COLO668 (cell line): ENCODE measurements at regions not wholly inside any gene's neighbourhood (a gene's known extent, or its start where the extent isn't known, plus 50 kb on each side); places are given as distances from the start of the nearest gene placed in this dataset.
"Not testable (repeated sequence)": the region's sequence is repeated elsewhere in the genome, so short reads cannot be mapped to it uniquely, and the experiment has no call there.

Experiments
- DNase-seq: peaks from one replicate; lab custom pipeline; 2025; ENCODE audit not compliant: unreplicated experiment; lab: John Stamatoyannopoulos, UW

- peak; percentile 8 for DNase-seq
Observed at GRCh38 chr10:124217906-124218804, 124.8 kb upstream of the CHST15 start.

- DNase-seq, result no peak
Observed at GRCh38 chr10:124217031-124217430, 123.6 kb upstream of the CHST15 start.

DNA sequence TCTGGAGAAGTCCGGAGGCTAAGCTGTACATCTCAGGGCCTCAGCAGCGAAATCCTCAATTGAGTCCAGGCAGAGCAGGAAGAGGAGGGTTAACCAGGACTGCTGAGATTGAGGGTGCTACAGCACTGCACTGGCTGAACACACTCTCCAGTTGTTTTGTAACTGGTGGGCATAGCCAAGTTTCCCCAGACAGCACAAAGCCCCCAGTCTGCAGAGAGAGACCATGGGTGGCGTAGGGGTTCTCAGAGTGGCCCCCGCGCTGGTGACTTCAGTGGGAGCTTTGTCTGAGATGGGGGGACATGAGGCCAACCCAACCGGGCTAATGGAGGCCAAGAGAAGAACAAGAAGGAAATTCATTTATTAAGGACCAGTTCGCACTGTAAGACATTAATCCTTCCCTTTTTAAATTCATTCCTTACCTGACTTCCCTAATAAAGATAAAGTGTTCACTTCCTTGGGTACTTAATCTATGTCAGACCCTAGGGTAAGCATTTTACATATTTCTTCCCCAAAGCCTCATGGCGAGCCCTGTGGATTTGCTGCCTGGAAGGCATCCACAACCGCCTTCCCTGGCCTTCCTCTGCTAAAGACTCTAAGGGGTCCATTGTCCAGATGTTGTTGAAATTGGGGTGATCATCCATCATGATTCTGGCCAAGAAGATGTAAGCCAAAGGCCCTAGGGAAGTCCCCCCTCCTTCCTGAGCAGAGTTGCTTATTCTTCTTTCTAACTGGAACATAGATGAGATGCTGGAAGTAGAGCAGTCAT is 121.4 kb upstream of the CHST15 start:
- DNase-seq, result no peak

DNA sequence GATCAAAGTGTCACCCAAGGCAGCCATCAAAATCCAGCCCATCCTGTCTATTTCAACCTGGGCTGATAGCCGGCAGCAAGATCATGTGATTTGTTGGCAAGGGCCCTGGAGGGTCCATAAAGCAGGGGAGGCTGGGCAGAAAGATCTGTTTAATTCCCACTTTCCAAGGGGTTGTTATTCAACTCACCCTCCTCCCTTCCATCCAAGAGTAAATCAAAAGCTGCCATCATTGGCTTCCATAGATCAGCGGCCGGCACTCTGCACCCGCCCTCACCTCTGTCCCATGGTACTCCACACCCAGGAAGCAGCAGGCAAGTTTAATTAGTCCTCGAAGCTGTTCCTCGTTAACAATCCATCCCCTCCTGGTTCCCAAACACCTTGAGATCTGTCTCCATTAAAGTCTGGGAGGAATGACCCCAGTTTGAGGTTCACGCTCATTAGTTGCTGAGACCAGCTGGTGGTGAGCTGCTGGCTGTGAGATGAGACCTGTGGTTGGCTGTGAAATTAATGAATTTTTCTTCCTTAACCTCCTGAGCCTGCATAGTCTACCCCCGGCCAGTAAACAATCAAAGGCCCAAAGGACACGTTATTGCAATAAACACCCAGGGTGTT is 120.6 kb upstream of the CHST15 start:
- DNase-seq, result no peak

GRCh38 chr10:124213471-124213870 is 120.1 kb upstream of the CHST15 start:
- no peak for DNase-seq

GRCh38 chr10:124212702-124213101 is 119.3 kb upstream of the CHST15 start:
- no peak for DNase-seq

- DNase-seq, result no peak
Observed at GRCh38 chr10:124211921-124212320, 118.5 kb upstream of the CHST15 start.

GRCh38 chr10:124210263-124210662 is 116.9 kb upstream of the CHST15 start:
- DNase-seq, result no peak

- DNase-seq, result no peak
Observed at GRCh38 chr10:124207391-124207790, 114.0 kb upstream of the CHST15 start.

DNA sequence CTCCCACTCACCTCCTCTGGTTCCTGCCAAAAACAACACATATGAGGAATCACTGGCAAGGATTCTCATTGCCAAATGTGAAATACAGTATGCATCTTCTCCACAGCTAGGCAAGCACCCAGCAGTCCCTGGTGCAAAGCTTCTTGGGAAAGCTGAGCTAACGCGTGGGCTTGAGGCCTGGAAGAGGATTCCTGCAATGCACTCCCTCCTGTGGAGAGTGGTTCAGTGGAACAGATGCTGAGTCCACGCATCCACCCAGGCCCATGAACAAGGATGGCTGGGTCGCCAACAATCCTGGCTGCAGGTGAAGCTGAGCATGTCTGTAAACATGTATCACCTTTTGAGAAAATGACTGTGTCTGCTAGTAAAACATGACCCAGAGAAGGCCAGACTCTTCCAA is 113.2 kb upstream of the CHST15 start:
- DNase-seq, result no peak

DNA sequence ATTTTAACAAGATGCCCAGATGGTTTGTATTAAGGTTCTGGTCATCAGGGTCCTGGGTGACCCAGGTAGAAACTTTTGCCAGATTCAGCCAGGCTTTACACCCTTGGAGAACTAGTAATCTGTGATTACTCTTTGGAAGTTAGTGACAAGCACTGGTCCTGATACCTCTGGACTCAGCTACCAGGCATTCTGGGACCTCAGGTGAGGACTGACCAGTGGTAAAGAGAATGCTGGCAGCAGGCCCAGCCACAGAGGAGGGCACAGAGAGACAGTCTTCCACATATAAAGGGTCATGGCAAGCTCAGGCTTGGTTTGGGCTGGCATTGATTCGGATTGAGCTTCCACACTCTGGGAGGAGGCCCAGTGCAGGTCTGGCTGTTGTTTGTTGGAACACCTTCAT is 112.0 kb upstream of the CHST15 start:
- DNase-seq, result no peak

GRCh38 chr10:124204726-124205125 is 111.3 kb upstream of the CHST15 start:
- no peak for DNase-seq

- DNase-seq, result no peak
Observed at GRCh38 chr10:124200011-124200410, 106.6 kb upstream of the CHST15 start.

GRCh38 chr10:124198871-124199270 is 105.5 kb upstream of the CHST15 start:
- DNase-seq, result no peak

DNA sequence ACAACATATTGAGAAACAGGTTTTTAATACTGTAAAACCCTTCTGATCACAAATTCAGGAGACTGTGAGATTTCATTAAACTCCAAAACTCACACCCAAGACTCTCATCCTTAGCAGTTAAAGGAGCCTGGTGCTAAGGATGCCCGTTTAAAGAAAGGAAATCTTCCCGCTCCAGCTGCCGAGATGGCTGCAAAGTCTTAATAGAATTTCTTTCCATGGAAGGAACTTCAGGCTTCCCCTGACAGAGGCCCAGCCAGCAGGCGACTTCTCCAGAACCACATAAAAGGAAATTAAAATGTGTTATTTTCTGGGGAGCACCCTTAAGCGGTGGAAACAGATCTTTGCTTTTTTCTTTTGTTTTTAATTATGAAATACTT is 104.7 kb upstream of the CHST15 start:
- DNase-seq, result no peak

DNA sequence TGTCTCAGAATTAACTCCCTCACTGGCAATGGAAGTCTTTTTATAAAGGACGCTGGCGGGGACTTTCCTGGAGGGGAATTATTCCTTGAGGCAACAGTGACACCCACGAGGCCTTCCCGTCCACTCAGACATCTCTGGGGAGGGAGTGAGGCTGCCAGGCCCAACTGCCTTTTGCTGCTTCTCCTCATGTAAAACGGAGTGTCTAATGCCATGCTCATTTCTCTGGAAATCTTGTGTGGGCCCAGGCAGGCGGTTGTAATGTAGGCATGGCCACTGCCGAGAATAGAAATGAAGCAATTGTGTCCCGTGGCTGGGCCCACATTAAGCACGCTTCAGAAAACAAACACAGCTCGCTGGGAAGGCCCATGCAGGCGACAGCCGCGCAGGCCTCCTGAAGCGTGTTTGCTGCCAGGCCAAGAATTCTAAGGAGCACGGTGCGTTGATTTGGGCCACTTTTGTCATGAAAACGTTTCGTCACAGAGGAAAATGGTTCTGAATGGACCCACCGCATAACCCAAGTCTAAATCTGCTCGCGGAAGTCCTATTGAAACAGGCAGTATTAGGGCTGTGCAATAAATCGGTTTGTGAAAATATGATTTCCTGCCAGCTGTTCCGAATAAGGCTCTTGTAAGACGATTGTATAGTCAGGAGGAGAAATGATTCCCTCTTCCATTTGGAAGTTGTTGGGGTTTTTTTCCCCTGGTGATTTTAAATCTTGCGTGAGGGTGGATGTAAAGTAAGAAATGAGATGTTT is 104.2 kb upstream of the CHST15 start:
- no peak for DNase-seq

DNA sequence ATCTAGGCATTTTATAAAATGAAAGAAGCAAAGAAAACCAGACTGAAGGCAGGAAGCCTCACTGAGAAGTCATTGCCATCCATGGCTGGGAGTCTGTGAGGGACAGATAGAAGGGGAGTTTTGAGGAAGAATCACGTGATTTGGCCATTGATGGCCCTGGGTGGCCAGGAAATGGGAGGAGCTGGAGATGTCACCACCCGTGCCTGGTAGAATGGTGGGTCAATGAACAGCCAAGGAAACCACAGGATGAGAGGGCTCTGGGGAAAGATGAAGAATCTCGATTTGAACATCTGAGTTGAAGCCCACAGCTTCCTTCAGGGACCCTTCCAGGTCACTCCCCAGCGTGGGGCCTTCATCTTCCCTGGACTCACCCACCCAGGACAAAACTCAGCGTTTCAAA is 103.3 kb upstream of the CHST15 start:
- no peak for DNase-seq

- DNase-seq, result no peak
Observed at GRCh38 chr10:124194199-124194824, 100.9 kb upstream of the CHST15 start.

GRCh38 chr10:124193309-124193696 is 99.9 kb upstream of the CHST15 start:
- no peak for DNase-seq

DNA sequence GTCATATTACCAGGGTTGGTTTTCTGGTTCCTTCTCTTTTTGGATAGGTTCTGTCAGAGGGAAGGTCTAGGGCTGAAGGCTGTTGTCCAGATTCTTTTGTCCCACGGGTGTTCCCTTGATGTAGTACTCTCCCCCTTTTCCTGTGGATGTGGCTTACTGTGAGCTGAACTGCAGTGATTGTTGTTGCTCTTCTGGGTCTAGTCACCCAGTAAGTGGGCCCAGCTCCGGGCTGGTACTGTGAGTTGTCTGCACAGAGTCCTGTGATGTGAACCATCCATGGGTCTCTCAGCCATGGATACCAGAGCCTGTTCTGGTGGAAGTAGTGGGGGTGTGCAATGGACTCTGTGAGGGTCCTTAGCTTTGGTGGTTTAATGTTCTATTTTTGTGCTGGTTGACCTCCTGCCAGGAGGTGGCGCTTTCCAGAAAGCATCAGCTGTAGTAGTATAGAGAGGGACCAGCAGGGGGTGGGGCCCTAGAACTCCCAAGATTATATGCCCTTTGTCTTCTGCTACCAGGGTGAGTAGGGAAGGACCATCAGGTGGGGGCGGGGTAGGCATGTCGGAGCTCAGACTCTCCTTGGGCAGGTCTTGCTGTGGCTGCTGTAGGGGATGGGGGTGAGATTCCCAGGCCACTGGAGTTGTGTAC is 99.4 kb upstream of the CHST15 start:
- not testable (repeated sequence) for DNase-seq
